SK-N-SH (cell line): ENCODE measurements at regions not wholly inside any gene's neighbourhood (a gene's known extent, or its start where the extent isn't known, plus 50 kb on each side); places are given as distances from the start of the nearest gene placed in this dataset.

Source experiments
- CTCF ChIA-PET: fragments of 300-600, 350-600 bp; formaldehyde crosslinking; extraction: SDS; loops from one replicate; lab custom pipeline; 2021; lab: Yijun Ruan, JAX
- POLR2A ChIA-PET: fragments of 350-600 bp; sonication (Branson Sonifier 250); formaldehyde crosslinking; extraction: SDS; loops from one replicate; lab custom pipeline; 2020; ENCODE audit warnings: antibody characterized with exemption, inconsistent platforms; lab: Yijun Ruan, JAX
- DNase-seq: peaks from one replicate; pipeline ENCODE4 v3.0.0; 2012
- H2AFZ ChIP-seq: fragments of 200-600 bp; sonication (generic); 2 replicates; pipeline ENCODE4 v1.8.1; 2016; ENCODE audit warnings: antibody characterized with exemption, mild to moderate bottlenecking, low read depth
- H3F3A ChIP-seq: fragments of 200-600 bp; sonication (generic); replicated peaks from 2 replicates; pipeline ENCODE3; 2016; ENCODE audit warnings: antibody characterized with exemption, mild to moderate bottlenecking; ENCODE audit not compliant: insufficient read depth
- H3K27ac ChIP-seq, 2 experiments: fragments of 200-500 bp in 1 of 2; fragments of 200-600 bp in 1 of 2; sonication (Bioruptor generic) in 1 of 2; sonication (generic), shearing (Covaris generic) in 1 of 2; 2 replicates each; pipeline versions ENCODE4 v1.5.1 to v1.6.1; 2014 to 2016; ENCODE audit warnings: low read depth in 2 of 2, inconsistent platforms in 1 of 2, low read length in 1 of 2, mild to moderate bottlenecking in 1 of 2, mixed read lengths in 1 of 2
- H3K27me3 ChIP-seq: fragments of 200-600 bp; sonication (generic), shearing (Covaris generic); 2 replicates; pipeline ENCODE4 v1.6.1; 2016; ENCODE audit warnings: mixed run types; ENCODE audit not compliant: insufficient read depth
- H3K36me3 ChIP-seq, 2 experiments: fragments of 200-500 bp in 1 of 2; fragments of 200-600 bp in 1 of 2; sonication (Bioruptor generic) in 1 of 2; sonication (generic) in 1 of 2; replicated peaks in 1 of 2; 2 replicates each; pipeline versions ENCODE3 to v1.5.1; 2014 to 2016; ENCODE audit warnings: low read length in 1 of 2, mild to moderate bottlenecking in 1 of 2; ENCODE audit not compliant: insufficient read depth in 2 of 2, control insufficient read depth in 1 of 2
- H3K4me1 ChIP-seq, 2 experiments: fragments of 200-500 bp in 1 of 2; fragments of 200-600 bp in 1 of 2; sonication (Bioruptor generic) in 1 of 2; sonication (generic), shearing (Covaris generic) in 1 of 2; 2 replicates each; pipeline versions ENCODE4 v1.5.1 to v1.6.1; 2014 to 2016; ENCODE audit warnings: low read depth in 1 of 2, low read length in 1 of 2, mixed run types in 1 of 2; ENCODE audit not compliant: insufficient read depth in 2 of 2, control insufficient read depth in 1 of 2
- H3K4me2 ChIP-seq: fragments of 200-600 bp; sonication (generic), shearing (Covaris generic); 2 replicates; pipeline ENCODE4 v1.6.1; 2017; ENCODE audit warnings: mixed run types
- H3K4me3 ChIP-seq, 2 experiments: fragments of 200-500 bp in 1 of 2; fragments of 200-600 bp in 1 of 2; sonication (Bioruptor generic) in 1 of 2; sonication (generic), shearing (Covaris generic) in 1 of 2; 2 replicates each; pipeline versions ENCODE4 v1.5.1 to v1.8.1; 2014 to 2016; ENCODE audit warnings: low read depth in 2 of 2, inconsistent platforms in 1 of 2, low read length in 1 of 2, mild to moderate bottlenecking in 1 of 2, mixed read lengths in 1 of 2, moderate library complexity in 1 of 2
- H3K79me2 ChIP-seq: fragments of 200-600 bp; sonication (generic); 2 replicates; pipeline ENCODE4 v1.8.1; 2017; ENCODE audit warnings: mild to moderate bottlenecking; ENCODE audit not compliant: insufficient read depth
- H3K9ac ChIP-seq: fragments of 200-600 bp; sonication (generic); 2 replicates; pipeline ENCODE4 v1.6.1; 2017; ENCODE audit warnings: mixed run types
- H3K9me2 ChIP-seq: fragments of 200-600 bp; sonication (generic); 2 replicates; pipeline ENCODE4 v1.6.1; 2017; ENCODE audit warnings: mixed run types
- H3K9me3 ChIP-seq: fragments of 200-600 bp; sonication (generic); 2 replicates; pipeline ENCODE4 v1.6.1; 2017; ENCODE audit warnings: mixed run types, mild to moderate bottlenecking, moderate library complexity
- H4K20me1 ChIP-seq: fragments of 200-600 bp; sonication (generic); 2 replicates; pipeline ENCODE4 v1.6.1; 2017; ENCODE audit warnings: mild to moderate bottlenecking, mixed run types; ENCODE audit not compliant: insufficient read depth
- EP300 ChIP-seq, 2 experiments: IDR thresholded peaks; 2 replicates each; pipeline versions ENCODE4 v1.4.0 to v1.6.1; 2012; ENCODE audit warnings: borderline replicate concordance in 1 of 2, low read depth in 1 of 2, low read length in 1 of 2
- EZH2phosphoT487 ChIP-seq: fragments of 200-600 bp; sonication (generic); IDR thresholded peaks from 2 replicates; pipeline ENCODE4 v1.6.1; 2017; ENCODE audit warnings: low read depth, mixed run types, mild to moderate bottlenecking, antibody characterized with exemption, moderate library complexity, borderline replicate concordance
- FOSL2 ChIP-seq: IDR thresholded peaks from 2 replicates; pipeline ENCODE4 v1.4.0; 2012; ENCODE audit warnings: low read depth, mild to moderate bottlenecking, moderate library complexity, borderline replicate concordance
- FOXM1 ChIP-seq: IDR thresholded peaks from 2 replicates; pipeline ENCODE4 v1.4.0; 2012; ENCODE audit warnings: low read depth, mild to moderate bottlenecking
- GABPA ChIP-seq: IDR thresholded peaks from 2 replicates; pipeline ENCODE4 v1.4.0; 2012; ENCODE audit warnings: low read depth, mild to moderate bottlenecking
- MEF2A ChIP-seq: IDR thresholded peaks from 2 replicates; pipeline ENCODE4 v1.4.0; 2012; ENCODE audit warnings: low read depth, borderline replicate concordance
- NFIC ChIP-seq: IDR thresholded peaks from 2 replicates; pipeline ENCODE4 v1.4.0; 2012; ENCODE audit warnings: borderline replicate concordance
- PBX3 ChIP-seq: IDR thresholded peaks from 2 replicates; pipeline ENCODE4; 2012
- POLR2AphosphoS5 ChIP-seq: IDR thresholded peaks from 2 replicates; pipeline ENCODE4 v1.6.1; 2012; ENCODE audit warnings: low read depth, low read length
- REST ChIP-seq: IDR thresholded peaks from 2 replicates; pipeline ENCODE4 v1.6.1; 2012; ENCODE audit warnings: mild to moderate bottlenecking, low read depth, low read length, moderate library complexity
- RXRA ChIP-seq: IDR thresholded peaks from 2 replicates; pipeline ENCODE4 v1.4.0; 2012; ENCODE audit warnings: low read depth, mild to moderate bottlenecking, borderline replicate concordance
- YY1 ChIP-seq: IDR thresholded peaks from 2 replicates; pipeline ENCODE4 v1.4.0; 2012; ENCODE audit warnings: low read depth, mild to moderate bottlenecking
- WGBS: methylation state at CpG from one replicate; pipeline ENCODE4 v1.1.6; 2017; ENCODE audit warnings: low lambda C conversion rate; 5-methylcytosine and 5-hydroxymethylcytosine counted together
- TF ChIP-seq, protein P1 (sequence below): fragments of 150-350 bp; IDR thresholded peaks from 2 replicates; pipeline ENCODE4 v1.6.1; 2016; ENCODE audit warnings: mild to moderate bottlenecking, low read depth, low read length
- TF ChIP-seq, protein P2 (sequence below): IDR thresholded peaks from 2 replicates; pipeline ENCODE4 v1.4.0; 2012; ENCODE audit warnings: low read depth, borderline replicate concordance

GRCh38 chr13:32907211-32907610 lies 109.0 kb upstream of the KL start:
- POLR2A ChIA-PET, result no interaction called here
- 89% methylated on average over 1 of the region's 1 CpG for WGBS
- H3K27me3 ChIP-seq, result no peaks in the 10 kb centered on the region
- no peaks in the 10 kb centered on the region for H3F3A ChIP-seq
- no peaks in the 10 kb centered on the region for H4K20me1 ChIP-seq
- H3K79me2 ChIP-seq, result no peaks in the 10 kb centered on the region
- H3K4me1 ChIP-seq, result peaks cover 2 to 8% of the 10 kb centered on the region in 2 experiments; a peak in 2 of 4 replicates
- DNase-seq, result no peak
- no peak overlapping the region for H3K4me2 ChIP-seq
- H3K9ac ChIP-seq, result no peak overlapping the region
- H3K9me3 ChIP-seq, result no peaks in the 10 kb centered on the region
- H3K4me3 ChIP-seq, result no peak overlapping the region
- H2AFZ ChIP-seq, result no peak overlapping the region
- no peaks in the 10 kb centered on the region for H3K36me3 ChIP-seq
- no peak for TF ChIP-seq REST
- no peak for TF ChIP-seq RXRA
- TF ChIP-seq NFIC, result no peak
- TF ChIP-seq, protein P1, sequence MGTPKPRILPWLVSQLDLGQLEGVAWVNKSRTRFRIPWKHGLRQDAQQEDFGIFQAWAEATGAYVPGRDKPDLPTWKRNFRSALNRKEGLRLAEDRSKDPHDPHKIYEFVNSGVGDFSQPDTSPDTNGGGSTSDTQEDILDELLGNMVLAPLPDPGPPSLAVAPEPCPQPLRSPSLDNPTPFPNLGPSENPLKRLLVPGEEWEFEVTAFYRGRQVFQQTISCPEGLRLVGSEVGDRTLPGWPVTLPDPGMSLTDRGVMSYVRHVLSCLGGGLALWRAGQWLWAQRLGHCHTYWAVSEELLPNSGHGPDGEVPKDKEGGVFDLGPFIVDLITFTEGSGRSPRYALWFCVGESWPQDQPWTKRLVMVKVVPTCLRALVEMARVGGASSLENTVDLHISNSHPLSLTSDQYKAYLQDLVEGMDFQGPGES, result no peak
- TF ChIP-seq EZH2phosphoT487, result no peak
- TF ChIP-seq YY1, result no peak
- TF ChIP-seq PBX3, result no peak
- TF ChIP-seq GABPA, result no peak
- no peak for TF ChIP-seq MEF2A
- CTCF ChIA-PET, result no interaction called here
- no peak overlapping the region for H3K27ac ChIP-seq
- H3K9me2 ChIP-seq, result no peaks in the 10 kb centered on the region

- H3K27me3 ChIP-seq, result no peaks in the 10 kb centered on the region
- no peak overlapping the region for H3K4me2 ChIP-seq
- no peaks in the 10 kb centered on the region for H4K20me1 ChIP-seq
- no peaks in the 10 kb centered on the region for H3K9me2 ChIP-seq
- H3K27ac ChIP-seq, result no peak overlapping the region
- no peaks in the 10 kb centered on the region for H3K79me2 ChIP-seq
- H3K4me3 ChIP-seq, result no peak overlapping the region
- TF ChIP-seq, protein P2, sequence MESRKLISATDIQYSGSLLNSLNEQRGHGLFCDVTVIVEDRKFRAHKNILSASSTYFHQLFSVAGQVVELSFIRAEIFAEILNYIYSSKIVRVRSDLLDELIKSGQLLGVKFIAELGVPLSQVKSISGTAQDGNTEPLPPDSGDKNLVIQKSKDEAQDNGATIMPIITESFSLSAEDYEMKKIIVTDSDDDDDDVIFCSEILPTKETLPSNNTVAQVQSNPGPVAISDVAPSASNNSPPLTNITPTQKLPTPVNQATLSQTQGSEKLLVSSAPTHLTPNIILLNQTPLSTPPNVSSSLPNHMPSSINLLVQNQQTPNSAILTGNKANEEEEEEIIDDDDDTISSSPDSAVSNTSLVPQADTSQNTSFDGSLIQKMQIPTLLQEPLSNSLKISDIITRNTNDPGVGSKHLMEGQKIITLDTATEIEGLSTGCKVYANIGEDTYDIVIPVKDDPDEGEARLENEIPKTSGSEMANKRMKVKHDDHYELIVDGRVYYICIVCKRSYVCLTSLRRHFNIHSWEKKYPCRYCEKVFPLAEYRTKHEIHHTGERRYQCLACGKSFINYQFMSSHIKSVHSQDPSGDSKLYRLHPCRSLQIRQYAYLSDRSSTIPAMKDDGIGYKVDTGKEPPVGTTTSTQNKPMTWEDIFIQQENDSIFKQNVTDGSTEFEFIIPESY, result no peak
- TF ChIP-seq EP300 (IDR thresholded peaks at IDR 0.05; ENCODE audit: borderline replicate concordance in 1 of 2, low read depth in 1 of 2, low read length in 1 of 2) (no peak), FOSL2 (no peak), PBX3 (no peak), GABPA (no peak), FOXM1 (no peak), NFIC (no peak), POLR2AphosphoS5 (no peak)
- TF ChIP-seq, protein P1, result no peak
- ChIA-PET POLR2A (no interaction called here), CTCF (interaction anchor here (0.6 to 1.4 kb wide), 3 partner anchors 12 to 270 kb away, joined by 3 to 4 read pairs (median 3); no protein-coding TSS in a partner anchor)
- H3K9ac ChIP-seq, result no peak overlapping the region
- no peaks in the 10 kb centered on the region for H3K9me3 ChIP-seq
- no peaks in the 10 kb centered on the region; a peak in 2 of 4 replicates for H3K4me1 ChIP-seq
- 89% methylated on average over 3 of the region's 3 CpGs for WGBS
- no peaks in the 10 kb centered on the region for H3F3A ChIP-seq
- H3K36me3 ChIP-seq, result no peaks in the 10 kb centered on the region
- DNase-seq, result no peak
- no peak overlapping the region for H2AFZ ChIP-seq
Measured at GRCh38 chr13:32910530-32910929, 105.7 kb upstream of the KL start.
